Neuron (in vitro differentiated cells): ENCODE measurements at regions not wholly inside any gene's neighbourhood (a gene's known extent, or its start where the extent isn't known, plus 50 kb on each side); places are given as distances from the start of the nearest gene placed in this dataset.
"Not testable (repeated sequence)": the region's sequence is repeated elsewhere in the genome, so short reads cannot be mapped to it uniquely, and the experiment has no call there.

Source experiments
- H2AFZ ChIP-seq: one replicate; pipeline ENCODE4 v1.6.1; 2013; ENCODE audit warnings: low read depth, mild to moderate bottlenecking, inconsistent platforms, low read length, moderate library complexity
- H3K27me3 ChIP-seq: one replicate; pipeline ENCODE4 v1.6.1; 2013; ENCODE audit warnings: low read length; ENCODE audit not compliant: insufficient read depth
- H3K36me3 ChIP-seq: one replicate; pipeline ENCODE4 v1.6.1; 2013; ENCODE audit warnings: low read length; ENCODE audit not compliant: insufficient read depth
- H3K4me1 ChIP-seq: one replicate; pipeline ENCODE4 v1.6.1; 2013; ENCODE audit warnings: low read length; ENCODE audit not compliant: insufficient read depth
- H3K4me3 ChIP-seq: 2 replicates; pipeline ENCODE4 v1.5.1; 2013; ENCODE audit warnings: mild to moderate bottlenecking, low read length, moderate library complexity
- H3K9me3 ChIP-seq: one replicate; pipeline ENCODE4 v1.6.1; 2013; ENCODE audit warnings: low read length

- no peaks in the 10 kb centered on the region for H3K27me3 ChIP-seq
- no peak overlapping the region for H3K4me3 ChIP-seq
- no peaks in the 10 kb centered on the region for H3K36me3 ChIP-seq
- H3K9me3 ChIP-seq: no peaks in the 10 kb centered on the region
- H2AFZ ChIP-seq: no peak overlapping the region
- H3K4me1 ChIP-seq: no peaks in the 10 kb centered on the region
These were observed 1323.9 kb upstream of the DDX18 start for GRCh38 chr2:116490511-116491145.

GRCh38 chr2:116491292-116491691 is 1323.2 kb upstream of the DDX18 start:
- Histone ChIP-seq H3K27me3 (no peaks in the 10 kb centered on the region), H3K4me3 (no peak overlapping the region), H2AFZ (no peak overlapping the region), H3K9me3 (no peaks in the 10 kb centered on the region), H3K36me3 (no peaks in the 10 kb centered on the region), H3K4me1 (no peaks in the 10 kb centered on the region)

GRCh38 chr2:116499389-116499788 is 1315.1 kb upstream of the DDX18 start:
- H3K9me3 ChIP-seq: no peaks in the 10 kb centered on the region
- no peak overlapping the region for H3K4me3 ChIP-seq
- H3K36me3 ChIP-seq: no peaks in the 10 kb centered on the region
- no peaks in the 10 kb centered on the region for H3K27me3 ChIP-seq
- no peak overlapping the region for H2AFZ ChIP-seq
- no peaks in the 10 kb centered on the region for H3K4me1 ChIP-seq

- no peaks in the 10 kb centered on the region for H3K27me3 ChIP-seq
- no peaks in the 10 kb centered on the region for H3K4me1 ChIP-seq
- H3K36me3 ChIP-seq: no peaks in the 10 kb centered on the region
- H3K9me3 ChIP-seq: no peaks in the 10 kb centered on the region
- H2AFZ ChIP-seq: no peak overlapping the region
- H3K4me3 ChIP-seq: no peak overlapping the region
These were observed 1304.3 kb upstream of the DDX18 start for GRCh38 chr2:116510117-116510671.

- H3K36me3 ChIP-seq: no peaks in the 10 kb centered on the region
- H3K4me1 ChIP-seq: no peaks in the 10 kb centered on the region
- no peaks in the 10 kb centered on the region for H3K27me3 ChIP-seq
- no peak overlapping the region for H2AFZ ChIP-seq
- no peak overlapping the region for H3K4me3 ChIP-seq
- H3K9me3 ChIP-seq: no peaks in the 10 kb centered on the region
These were observed 1303.1 kb upstream of the DDX18 start for GRCh38 chr2:116511426-116511825.

- Histone ChIP-seq H2AFZ (no peak overlapping the region), H3K4me3 (no peak overlapping the region), H3K36me3 (no peaks in the 10 kb centered on the region), H3K27me3 (no peaks in the 10 kb centered on the region), H3K4me1 (no peaks in the 10 kb centered on the region), H3K9me3 (no peaks in the 10 kb centered on the region)
These were observed 1300.5 kb upstream of the DDX18 start for GRCh38 chr2:116513991-116514390.

- Histone ChIP-seq H3K27me3 (no peaks in the 10 kb centered on the region), H2AFZ (no peak overlapping the region), H3K4me1 (no peaks in the 10 kb centered on the region), H3K9me3 (no peaks in the 10 kb centered on the region), H3K4me3 (no peak overlapping the region), H3K36me3 (no peaks in the 10 kb centered on the region)
These were observed 1296.6 kb upstream of the DDX18 start for GRCh38 chr2:116517936-116518335.

- Histone ChIP-seq H3K4me1 (no peaks in the 10 kb centered on the region), H3K9me3 (peaks cover 2% of the 10 kb centered on the region), H2AFZ (no peak overlapping the region), H3K4me3 (no peak overlapping the region), H3K27me3 (no peaks in the 10 kb centered on the region), H3K36me3 (no peaks in the 10 kb centered on the region)
These were observed 1276.7 kb upstream of the DDX18 start for GRCh38 chr2:116537811-116538210.

- H3K4me1 ChIP-seq: no peaks in the 10 kb centered on the region
- H3K4me3 ChIP-seq: no peak overlapping the region
- H3K9me3 ChIP-seq: peaks cover 2% of the 10 kb centered on the region
- H3K36me3 ChIP-seq: no peaks in the 10 kb centered on the region
- H2AFZ ChIP-seq: no peak overlapping the region
- H3K27me3 ChIP-seq: no peaks in the 10 kb centered on the region
These were observed 1269.0 kb upstream of the DDX18 start for GRCh38 chr2:116545286-116546068.

GRCh38 chr2:116552738-116553419 is 1261.6 kb upstream of the DDX18 start:
- H3K9me3 ChIP-seq, H3K36me3 ChIP-seq, H3K27me3 ChIP-seq, H2AFZ ChIP-seq, H3K4me3 ChIP-seq, H3K4me1 ChIP-seq: not testable (repeated sequence)

GRCh38 chr2:116580209-116580608 is 1234.3 kb upstream of the DDX18 start:
- Histone ChIP-seq H3K27me3 (no peaks in the 10 kb centered on the region), H3K36me3 (no peaks in the 10 kb centered on the region), H3K4me1 (peaks cover 7% of the 10 kb centered on the region), H2AFZ (no peak overlapping the region), H3K4me3 (no peak overlapping the region), H3K9me3 (no peaks in the 10 kb centered on the region)

- no peaks in the 10 kb centered on the region for H3K27me3 ChIP-seq
- no peak overlapping the region for H3K4me3 ChIP-seq
- H2AFZ ChIP-seq: no peak overlapping the region
- no peaks in the 10 kb centered on the region for H3K9me3 ChIP-seq
- H3K4me1 ChIP-seq: peaks cover 20% of the 10 kb centered on the region
- no peaks in the 10 kb centered on the region for H3K36me3 ChIP-seq
These were observed 1231.6 kb upstream of the DDX18 start for GRCh38 chr2:116582850-116583249.

- Histone ChIP-seq H3K9me3 (no peaks in the 10 kb centered on the region), H3K36me3 (no peaks in the 10 kb centered on the region), H2AFZ (peak overlapping the region; percentile 18), H3K4me1 (peaks cover 20% of the 10 kb centered on the region), H3K27me3 (no peaks in the 10 kb centered on the region), H3K4me3 (no peak overlapping the region)
These were observed 1228.7 kb upstream of the DDX18 start for GRCh38 chr2:116585669-116586327.
